ENCODE measurements at regions not wholly inside any gene's neighbourhood (a gene's known extent, or its start where the extent isn't known, plus 50 kb on each side); places are given as distances from the start of the nearest gene placed in this dataset.

DNA sequence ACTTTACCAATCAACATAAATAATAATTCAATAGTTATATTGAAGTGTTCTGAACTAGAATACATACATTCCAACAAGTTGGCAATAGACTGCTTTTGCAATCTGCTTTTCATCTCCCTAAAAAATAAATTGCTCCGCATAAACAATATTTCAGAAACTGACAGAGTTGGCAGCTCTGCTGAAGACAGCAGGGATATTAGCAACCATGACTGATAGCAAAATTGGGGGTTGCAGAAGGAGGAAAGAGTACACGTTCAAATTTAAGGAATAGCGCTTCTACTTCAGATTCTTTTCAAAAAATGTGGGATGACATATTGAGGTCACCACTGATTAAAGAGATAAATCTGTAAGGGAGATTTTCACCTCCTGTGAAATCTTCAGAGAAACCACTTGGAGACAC is 521.2 kb downstream of the DTWD2 start:
- TF ChIP-seq, protein P1, sequence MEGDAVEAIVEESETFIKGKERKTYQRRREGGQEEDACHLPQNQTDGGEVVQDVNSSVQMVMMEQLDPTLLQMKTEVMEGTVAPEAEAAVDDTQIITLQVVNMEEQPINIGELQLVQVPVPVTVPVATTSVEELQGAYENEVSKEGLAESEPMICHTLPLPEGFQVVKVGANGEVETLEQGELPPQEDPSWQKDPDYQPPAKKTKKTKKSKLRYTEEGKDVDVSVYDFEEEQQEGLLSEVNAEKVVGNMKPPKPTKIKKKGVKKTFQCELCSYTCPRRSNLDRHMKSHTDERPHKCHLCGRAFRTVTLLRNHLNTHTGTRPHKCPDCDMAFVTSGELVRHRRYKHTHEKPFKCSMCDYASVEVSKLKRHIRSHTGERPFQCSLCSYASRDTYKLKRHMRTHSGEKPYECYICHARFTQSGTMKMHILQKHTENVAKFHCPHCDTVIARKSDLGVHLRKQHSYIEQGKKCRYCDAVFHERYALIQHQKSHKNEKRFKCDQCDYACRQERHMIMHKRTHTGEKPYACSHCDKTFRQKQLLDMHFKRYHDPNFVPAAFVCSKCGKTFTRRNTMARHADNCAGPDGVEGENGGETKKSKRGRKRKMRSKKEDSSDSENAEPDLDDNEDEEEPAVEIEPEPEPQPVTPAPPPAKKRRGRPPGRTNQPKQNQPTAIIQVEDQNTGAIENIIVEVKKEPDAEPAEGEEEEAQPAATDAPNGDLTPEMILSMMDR (conservative IDR thresholded peaks at IDR 0.05; ENCODE audit: low read depth in 2 of 2): no peak
- TF ChIP-seq EZH2 (IDR thresholded peaks at IDR 0.05; ENCODE audit: low read depth, unreplicated experiment) (no peak), POLR2AphosphoS5 (IDR thresholded peaks at IDR 0.05; ENCODE audit: low read depth) (no peak), EZH2phosphoT487 (IDR thresholded peaks at IDR 0.05; ENCODE audit: unreplicated experiment) (no peak), JUNB (IDR thresholded peaks at IDR 0.05; ENCODE audit: unreplicated experiment) (no peak), CREB1 (CRISPR knock-in tag; IDR thresholded peaks at IDR 0.05; ENCODE audit: low read depth) (no peak), STAT1 (IDR thresholded peaks at IDR 0.05; ENCODE audit: unreplicated experiment) (no peak), ZNF331 (CRISPR knock-in tag; IDR thresholded peaks at IDR 0.05; ENCODE audit: low read depth) (no peak)
- TF ChIP-seq, protein P2, sequence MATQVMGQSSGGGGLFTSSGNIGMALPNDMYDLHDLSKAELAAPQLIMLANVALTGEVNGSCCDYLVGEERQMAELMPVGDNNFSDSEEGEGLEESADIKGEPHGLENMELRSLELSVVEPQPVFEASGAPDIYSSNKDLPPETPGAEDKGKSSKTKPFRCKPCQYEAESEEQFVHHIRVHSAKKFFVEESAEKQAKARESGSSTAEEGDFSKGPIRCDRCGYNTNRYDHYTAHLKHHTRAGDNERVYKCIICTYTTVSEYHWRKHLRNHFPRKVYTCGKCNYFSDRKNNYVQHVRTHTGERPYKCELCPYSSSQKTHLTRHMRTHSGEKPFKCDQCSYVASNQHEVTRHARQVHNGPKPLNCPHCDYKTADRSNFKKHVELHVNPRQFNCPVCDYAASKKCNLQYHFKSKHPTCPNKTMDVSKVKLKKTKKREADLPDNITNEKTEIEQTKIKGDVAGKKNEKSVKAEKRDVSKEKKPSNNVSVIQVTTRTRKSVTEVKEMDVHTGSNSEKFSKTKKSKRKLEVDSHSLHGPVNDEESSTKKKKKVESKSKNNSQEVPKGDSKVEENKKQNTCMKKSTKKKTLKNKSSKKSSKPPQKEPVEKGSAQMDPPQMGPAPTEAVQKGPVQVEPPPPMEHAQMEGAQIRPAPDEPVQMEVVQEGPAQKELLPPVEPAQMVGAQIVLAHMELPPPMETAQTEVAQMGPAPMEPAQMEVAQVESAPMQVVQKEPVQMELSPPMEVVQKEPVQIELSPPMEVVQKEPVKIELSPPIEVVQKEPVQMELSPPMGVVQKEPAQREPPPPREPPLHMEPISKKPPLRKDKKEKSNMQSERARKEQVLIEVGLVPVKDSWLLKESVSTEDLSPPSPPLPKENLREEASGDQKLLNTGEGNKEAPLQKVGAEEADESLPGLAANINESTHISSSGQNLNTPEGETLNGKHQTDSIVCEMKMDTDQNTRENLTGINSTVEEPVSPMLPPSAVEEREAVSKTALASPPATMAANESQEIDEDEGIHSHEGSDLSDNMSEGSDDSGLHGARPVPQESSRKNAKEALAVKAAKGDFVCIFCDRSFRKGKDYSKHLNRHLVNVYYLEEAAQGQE (IDR thresholded peaks at IDR 0.05; ENCODE audit: unreplicated experiment): no peak

Measured in GM23338 (cell line).